ENCODE measurements at regions not wholly inside any gene's neighbourhood (a gene's known extent, or its start where the extent isn't known, plus 50 kb on each side); places are given as distances from the start of the nearest gene placed in this dataset.

DNA sequence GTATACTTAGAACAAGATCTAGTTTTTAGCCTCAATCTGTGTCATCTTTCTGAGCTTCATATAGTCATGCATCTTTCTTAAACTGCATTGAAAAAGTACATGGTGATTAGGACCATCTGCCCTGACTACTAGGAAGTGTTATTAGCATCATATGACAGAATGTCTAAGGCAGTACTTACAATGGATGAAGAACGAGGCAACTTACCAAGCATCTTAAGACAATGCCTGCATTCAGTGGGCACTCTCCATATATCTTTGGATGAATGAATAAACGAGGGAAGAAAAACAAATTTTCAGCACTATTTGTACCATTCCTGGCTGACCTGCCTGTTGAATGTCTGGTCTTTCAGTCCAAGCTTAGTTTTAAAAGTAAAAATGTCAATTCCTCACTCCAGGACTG lies 185.4 kb upstream of the EPHA3 start:
- in situ Hi-C loops (cut with MboI; ENCODE audit: low pct_ligation_motif_present in 1 of 4, low pct_unique_long_range_greater_than_20kb in 1 of 4, low sequenced_read_pairs in 3 of 4): no loop called here
- intact Hi-C loops (cut with DNase I; ENCODE audit: low total_unique reads): no loop called here
- WGBS, 2 donors (ENCODE audit: low coverage in 1 of 2): 54 to 69% methylated on average over 2 of the region's 2 CpGs
- Histone ChIP-seq H3K36me3 (no peaks in the 10 kb centered on the region), H3K27ac (no peak overlapping the region), H3K9me3 (no peaks in the 10 kb centered on the region), H3K27me3 (no peaks in the 10 kb centered on the region), H3K4me3 (no peak overlapping the region), H3K4me1 (no peaks in the 10 kb centered on the region)
- TF ChIP-seq POLR2AphosphoS5 (IDR thresholded peaks at IDR 0.05) (no peak), EP300 (IDR thresholded peaks at IDR 0.05; ENCODE audit: low read depth) (no peak), POLR2A (IDR thresholded peaks at IDR 0.05) (no peak)
- TF ChIP-seq, protein P1, sequence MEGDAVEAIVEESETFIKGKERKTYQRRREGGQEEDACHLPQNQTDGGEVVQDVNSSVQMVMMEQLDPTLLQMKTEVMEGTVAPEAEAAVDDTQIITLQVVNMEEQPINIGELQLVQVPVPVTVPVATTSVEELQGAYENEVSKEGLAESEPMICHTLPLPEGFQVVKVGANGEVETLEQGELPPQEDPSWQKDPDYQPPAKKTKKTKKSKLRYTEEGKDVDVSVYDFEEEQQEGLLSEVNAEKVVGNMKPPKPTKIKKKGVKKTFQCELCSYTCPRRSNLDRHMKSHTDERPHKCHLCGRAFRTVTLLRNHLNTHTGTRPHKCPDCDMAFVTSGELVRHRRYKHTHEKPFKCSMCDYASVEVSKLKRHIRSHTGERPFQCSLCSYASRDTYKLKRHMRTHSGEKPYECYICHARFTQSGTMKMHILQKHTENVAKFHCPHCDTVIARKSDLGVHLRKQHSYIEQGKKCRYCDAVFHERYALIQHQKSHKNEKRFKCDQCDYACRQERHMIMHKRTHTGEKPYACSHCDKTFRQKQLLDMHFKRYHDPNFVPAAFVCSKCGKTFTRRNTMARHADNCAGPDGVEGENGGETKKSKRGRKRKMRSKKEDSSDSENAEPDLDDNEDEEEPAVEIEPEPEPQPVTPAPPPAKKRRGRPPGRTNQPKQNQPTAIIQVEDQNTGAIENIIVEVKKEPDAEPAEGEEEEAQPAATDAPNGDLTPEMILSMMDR (IDR thresholded peaks at IDR 0.05): no peak
- no peak for DNase-seq

DNA sequence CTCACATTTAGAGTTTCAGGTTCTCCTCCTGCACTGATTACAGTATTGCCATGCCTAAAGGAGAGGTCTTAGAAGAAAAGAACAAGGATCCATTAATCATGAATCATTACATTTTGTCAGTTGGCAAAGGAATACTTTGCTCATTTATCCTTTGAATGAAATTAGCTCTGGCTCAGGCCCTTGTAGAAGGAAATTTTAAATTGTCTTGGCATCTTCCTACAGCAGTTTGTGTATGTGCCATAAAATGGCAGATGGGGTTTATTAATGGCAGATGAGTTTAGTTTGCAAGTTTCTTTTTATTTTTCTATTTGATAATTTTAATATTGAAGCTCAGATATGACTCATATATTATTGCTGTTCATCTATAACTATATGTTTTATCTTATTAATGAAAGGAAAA lies 181.2 kb upstream of the EPHA3 start:
- H3K36me3 ChIP-seq: no peaks in the 10 kb centered on the region
- no peak overlapping the region for H3K4me3 ChIP-seq
- in situ Hi-C loops (cut with MboI; ENCODE audit: low pct_ligation_motif_present in 1 of 4, low pct_unique_long_range_greater_than_20kb in 1 of 4, low sequenced_read_pairs in 3 of 4) (no loop called here), intact Hi-C loops (cut with DNase I; ENCODE audit: low total_unique reads) (no loop called here)
- H3K9me3 ChIP-seq: no peaks in the 10 kb centered on the region
- no peak for DNase-seq
- H3K4me1 ChIP-seq: no peaks in the 10 kb centered on the region
- no peaks in the 10 kb centered on the region for H3K27me3 ChIP-seq
- no peak overlapping the region for H3K27ac ChIP-seq
- no peak for TF ChIP-seq POLR2A (IDR thresholded peaks at IDR 0.05)
- no peak for TF ChIP-seq POLR2AphosphoS5 (IDR thresholded peaks at IDR 0.05)
- TF ChIP-seq, protein P1 (IDR thresholded peaks at IDR 0.05): no peak
- TF ChIP-seq EP300 (IDR thresholded peaks at IDR 0.05; ENCODE audit: low read depth): no peak

DNA sequence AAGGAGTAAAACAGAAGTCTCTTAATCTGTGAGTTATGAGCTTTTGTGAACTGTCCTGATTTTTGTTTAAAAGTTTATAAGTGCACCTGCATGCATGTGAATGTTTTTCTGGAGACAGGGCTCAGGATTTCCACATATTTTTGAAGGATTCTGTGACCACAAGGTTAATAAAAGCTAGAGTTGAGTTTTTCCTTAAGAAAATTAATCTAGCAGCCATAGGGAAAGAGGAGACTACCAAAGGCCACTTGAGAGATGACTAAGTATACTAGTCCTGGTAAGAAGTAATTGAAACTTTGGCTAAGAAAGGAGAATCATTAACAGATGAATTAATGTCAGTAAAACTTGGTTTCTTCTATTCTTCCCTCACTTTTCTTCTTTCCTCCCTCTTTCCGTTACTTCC lies 176.8 kb upstream of the EPHA3 start:
- no peak overlapping the region for H3K27ac ChIP-seq
- H3K27me3 ChIP-seq: no peaks in the 10 kb centered on the region
- H3K36me3 ChIP-seq: no peaks in the 10 kb centered on the region
- H3K4me3 ChIP-seq: no peak overlapping the region
- DNase-seq: no peak
- TF ChIP-seq POLR2AphosphoS5 (IDR thresholded peaks at IDR 0.05) (no peak), EP300 (IDR thresholded peaks at IDR 0.05; ENCODE audit: low read depth) (no peak), POLR2A (IDR thresholded peaks at IDR 0.05) (no peak)
- TF ChIP-seq, protein P1 (IDR thresholded peaks at IDR 0.05): no peak
- 50 to 64% methylated on average over 1 of the region's 1 CpG for WGBS, 2 donors (ENCODE audit: low coverage in 1 of 2)
- in situ Hi-C loops (cut with MboI; ENCODE audit: low pct_ligation_motif_present in 1 of 4, low pct_unique_long_range_greater_than_20kb in 1 of 4, low sequenced_read_pairs in 3 of 4): no loop called here
- H3K9me3 ChIP-seq: no peaks in the 10 kb centered on the region
- intact Hi-C loops (cut with DNase I; ENCODE audit: low total_unique reads): no loop called here
- no peaks in the 10 kb centered on the region for H3K4me1 ChIP-seq

DNA sequence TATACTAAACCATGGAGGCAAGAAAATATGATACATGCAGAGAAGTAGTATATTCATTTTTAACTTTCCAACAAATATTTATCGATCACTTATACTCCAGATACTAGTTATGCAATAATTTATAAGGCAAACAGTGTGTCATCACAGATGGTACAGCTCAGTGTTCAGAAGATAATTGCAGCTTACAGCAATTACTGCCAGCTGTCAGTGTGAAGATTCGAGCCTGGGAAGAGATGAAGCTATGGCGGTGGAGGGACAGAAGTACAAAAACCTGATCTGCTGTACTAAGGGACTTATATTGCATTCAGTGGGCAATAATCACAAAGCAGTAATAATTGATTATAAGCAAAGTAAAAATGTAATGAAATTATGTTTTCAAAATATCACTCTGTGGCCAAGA lies 170.6 kb upstream of the EPHA3 start:
- no peaks in the 10 kb centered on the region for H3K36me3 ChIP-seq
- H3K4me1 ChIP-seq: no peaks in the 10 kb centered on the region
- H3K9me3 ChIP-seq: no peaks in the 10 kb centered on the region
- H3K27ac ChIP-seq: no peak overlapping the region
- H3K27me3 ChIP-seq: no peaks in the 10 kb centered on the region
- DNase-seq: no peak
- intact Hi-C loops (cut with DNase I; ENCODE audit: low total_unique reads) (no loop called here), in situ Hi-C loops (cut with MboI; ENCODE audit: low pct_ligation_motif_present in 1 of 4, low pct_unique_long_range_greater_than_20kb in 1 of 4, low sequenced_read_pairs in 3 of 4) (no loop called here)
- TF ChIP-seq POLR2A (IDR thresholded peaks at IDR 0.05) (no peak), EP300 (IDR thresholded peaks at IDR 0.05; ENCODE audit: low read depth) (no peak), POLR2AphosphoS5 (IDR thresholded peaks at IDR 0.05) (no peak)
- TF ChIP-seq, protein P1 (IDR thresholded peaks at IDR 0.05): no peak
- 44 to 61% methylated on average over 3 of the region's 3 CpGs for WGBS, 2 donors (ENCODE audit: low coverage in 1 of 2)
- H3K4me3 ChIP-seq: no peak overlapping the region

All from transverse colon (tissue), 4 donors.